HepG2 (cell line): ENCODE measurements at regions not wholly inside any gene's neighbourhood (a gene's known extent, or its start where the extent isn't known, plus 50 kb on each side); places are given as distances from the start of the nearest gene placed in this dataset.

Experiments
- ATAC-seq: fragments of 200-7000 bp; cut with Tn5 transposase; 3 replicates; pipeline ENCODE4 v1.9.1; 2020; ENCODE audit warnings: mild to moderate bottlenecking, moderate library complexity
- BruUV-seq: library from RNA; stranded (reverse); fragments of 400-500 nt; replicated peaks from 2 replicates; lab custom pipeline; 2021; lab: Mats Ljungman, UMichigan
- CTCF ChIA-PET: fragments of 300-600 bp; formaldehyde crosslinking; extraction: SDS; loops from one replicate; lab custom pipeline; 2021; ENCODE audit warnings: low total read pairs, inconsistent platforms, low intra/inter-chr PET ratio; lab: Yijun Ruan, JAX
- POLR2A ChIA-PET: fragments of 350-600 bp; sonication (Branson Sonifier 250); formaldehyde crosslinking; loops from one replicate; lab custom pipeline; 2020; ENCODE audit warnings: antibody characterized with exemption, inconsistent platforms; lab: Yijun Ruan, JAX
- DNase-seq: peaks from one replicate; pipeline ENCODE4 v3.0.0-alpha.2; 2015; ENCODE audit warnings: low spot score
- FAIRE-seq: peaks from 3 replicates; lab custom pipeline; 2011; peaks lifted over from hg19 to GRCh38; lab: Jason Lieb, UNC
- H2AFZ ChIP-seq: one replicate; pipeline ENCODE4 v1.6.1; 2011; ENCODE audit warnings: low read length, inconsistent platforms
- H3K27ac ChIP-seq: fragments of 300-600 bp; 3 replicates; pipeline ENCODE4 v1.8.0; 2011; ENCODE audit warnings: mixed run types, mild to moderate bottlenecking, mixed read lengths, low read length, inconsistent platforms; ENCODE audit not compliant: insufficient read depth; ENCODE audit errors: extremely low read length
- H3K27me3 ChIP-seq, 2 experiments: fragments of 200-600 bp in 1 of 2; 2 replicates in 1 of 2; 3 replicates in 1 of 2; pipeline versions ENCODE4 v1.6.0 to v1.8.0; 2011; ENCODE audit warnings: low read length in 2 of 2, mild to moderate bottlenecking in 2 of 2, moderate library complexity in 2 of 2, inconsistent platforms in 1 of 2; ENCODE audit not compliant: insufficient read depth in 2 of 2, control insufficient read depth in 1 of 2
- H3K36me3 ChIP-seq, 2 experiments: fragments of 200-600 bp in 1 of 2; replicated peaks in 1 of 2; 2 replicates in 1 of 2; 3 replicates in 1 of 2; pipeline versions ENCODE4 v1.5.1 to v1.8.0; 2011; ENCODE audit warnings: low read length in 2 of 2, inconsistent platforms in 1 of 2; ENCODE audit not compliant: insufficient read depth in 2 of 2, control insufficient read depth in 1 of 2
- H3K4me1 ChIP-seq: 2 replicates; pipeline ENCODE4 v1.5.1; 2012; ENCODE audit warnings: low read length, inconsistent platforms; ENCODE audit not compliant: insufficient read depth
- H3K4me2 ChIP-seq: 2 replicates; pipeline ENCODE4 v1.6.0; 2011; ENCODE audit warnings: low read depth, low read length, inconsistent platforms
- H3K4me3 ChIP-seq, 3 experiments: fragments of 200-600 bp in 1 of 3; sonication (generic), shearing (Covaris generic) in 1 of 3; replicated peaks in 1 of 3; 2 replicates each; pipeline ENCODE4 v1.5.1; 2011 to 2016; ENCODE audit warnings: low read length in 3 of 3, inconsistent platforms in 2 of 3, low read depth in 2 of 3, mild to moderate bottlenecking in 2 of 3, control low read depth in 1 of 3, mixed read lengths in 1 of 3; ENCODE audit not compliant: insufficient read depth in 1 of 3
- H3K79me2 ChIP-seq: one replicate; pipeline ENCODE4 v1.6.1; 2011; ENCODE audit warnings: low read length, inconsistent platforms; ENCODE audit not compliant: insufficient read depth
- H3K9ac ChIP-seq: 2 replicates; pipeline ENCODE4 v1.6.0; 2011; ENCODE audit warnings: mild to moderate bottlenecking, low read depth, low read length, inconsistent platforms; ENCODE audit not compliant: insufficient read depth
- H3K9me3 ChIP-seq: 2 replicates; pipeline ENCODE4 v1.5.1; 2012; ENCODE audit warnings: mild to moderate bottlenecking, low read length
- H4K20me1 ChIP-seq: 2 replicates; pipeline ENCODE4 v1.6.0; 2011; ENCODE audit warnings: inconsistent platforms, mild to moderate bottlenecking, low read length, moderate library complexity; ENCODE audit not compliant: insufficient read depth
- IRX3 ChIP-seq: sonication (generic); formaldehyde crosslinking; IDR thresholded peaks from 2 replicates; pipeline ENCODE4 v1.8.1; 2023; ENCODE audit warnings: mild to moderate bottlenecking, low read depth, missing genetic modification reagents, borderline replicate concordance
- KDM5A ChIP-seq: fragments of 200-600 bp; sonication (generic); IDR thresholded peaks from 2 replicates; pipeline ENCODE4 v1.7.0; 2018; ENCODE audit warnings: antibody characterized with exemption, mild to moderate bottlenecking, low read length, borderline replicate concordance
- MBNL3 ChIP-seq: fragments of 250-450 bp; sonication (Bioruptor Pico); conservative IDR thresholded peaks from 2 replicates; pipeline ENCODE4 v1.8.0; 2022; ENCODE audit warnings: mild to moderate bottlenecking, inconsistent platforms
- MTF1 ChIP-seq: sonication (generic); formaldehyde crosslinking; IDR thresholded peaks from 2 replicates; pipeline ENCODE4 v1.5.0; 2020; ENCODE audit warnings: missing genetic modification reagents
- POLR2AphosphoS5 ChIP-seq: IDR thresholded peaks from 2 replicates; pipeline ENCODE4 v1.6.1; 2012; ENCODE audit warnings: low read depth, low read length
- RBFOX2 ChIP-seq: fragments of 200-400 bp; formaldehyde crosslinking; IDR thresholded peaks from 2 replicates; pipeline ENCODE4 v1.6.1; 2017; ENCODE audit warnings: low read depth, mild to moderate bottlenecking, low read length
- RFX1 ChIP-seq: fragments of 450-650 bp; IDR thresholded peaks from 2 replicates; pipeline ENCODE4 v1.6.1; 2017
- SMARCE1 ChIP-seq: fragments of 450-650 bp; IDR thresholded peaks from 2 replicates; pipeline ENCODE4 v1.6.1; 2017; ENCODE audit warnings: borderline replicate concordance
- SNAI1 ChIP-seq: sonication (generic); formaldehyde crosslinking; IDR thresholded peaks from 2 replicates; pipeline ENCODE4 v1.5.0; 2020; ENCODE audit warnings: mild to moderate bottlenecking, missing genetic modification reagents, borderline replicate concordance
- TAF1 ChIP-seq: sonication (generic); formaldehyde crosslinking; IDR thresholded peaks from 2 replicates; pipeline ENCODE4 v1.4.0; 2020; ENCODE audit warnings: missing genetic modification reagents
- TFDP2 ChIP-seq: sonication (generic); formaldehyde crosslinking; IDR thresholded peaks from 2 replicates; pipeline ENCODE4 v1.4.0; 2020; ENCODE audit warnings: missing genetic modification reagents
- ZBTB42 ChIP-seq: sonication (generic); formaldehyde crosslinking; IDR thresholded peaks from 2 replicates; pipeline ENCODE4 v1.5.0; 2020; ENCODE audit warnings: mild to moderate bottlenecking, missing genetic modification reagents
- ZNF235 ChIP-seq: sonication (generic); formaldehyde crosslinking; IDR thresholded peaks from 2 replicates; pipeline ENCODE4 v1.8.1; 2023; ENCODE audit warnings: mild to moderate bottlenecking, missing genetic modification reagents, borderline replicate concordance
- ZNF382 ChIP-seq: sonication (generic); formaldehyde crosslinking; IDR thresholded peaks from 2 replicates; pipeline ENCODE4 v1.5.0; 2020; ENCODE audit warnings: missing genetic modification reagents, mild to moderate bottlenecking, borderline replicate concordance
- ZNF546 ChIP-seq: sonication (generic); formaldehyde crosslinking; conservative IDR thresholded peaks from 2 replicates; pipeline ENCODE4 v1.8.1; 2023; ENCODE audit warnings: mild to moderate bottlenecking, missing genetic modification reagents
- ZSCAN29 ChIP-seq: sonication (generic); formaldehyde crosslinking; conservative IDR thresholded peaks from 2 replicates; pipeline ENCODE4 v1.4.0; 2020; ENCODE audit warnings: mild to moderate bottlenecking, missing genetic modification reagents
- WGBS: methylation state at CpG from one replicate; pipeline ENCODE4 v1.1.6; 2017; ENCODE audit warnings: low lambda C conversion rate; 5-methylcytosine and 5-hydroxymethylcytosine counted together
- in situ Hi-C: cut with HindIII; loops from 2 replicates; pipeline ENCODE4 v1.10.0; 2017; ENCODE audit warnings: low pct_unique_long_range_greater_than_20kb; ENCODE audit not compliant: extremely low pct_ligation_motif_present
- intact Hi-C: fragments of 100-400 bp; cut with micrococcal nuclease; formaldehyde crosslinking; loops from one replicate; pipeline ENCODE4 v1.10.0; 2022; ENCODE audit not compliant: unreplicated experiment
- TF ChIP-seq, protein P1 (sequence below): sonication (generic); formaldehyde crosslinking; IDR thresholded peaks from 2 replicates; pipeline ENCODE4 v1.5.1; 2020; ENCODE audit warnings: mild to moderate bottlenecking, missing genetic modification reagents, borderline replicate concordance

- in situ Hi-C loops (no loop called here), intact Hi-C loops (no loop called here)
- Histone ChIP-seq H3K4me1 (no peaks in the 10 kb centered on the region), H2AFZ (no peak overlapping the region), H3K9me3 (no peaks in the 10 kb centered on the region), H3K79me2 (no peaks in the 10 kb centered on the region), H3K36me3 (no peaks in the 10 kb centered on the region), H3K27me3 (peaks cover 0 to 1% of the 10 kb centered on the region in 2 experiments; a peak in 2 of 5 replicates), H3K4me2 (no peak overlapping the region), H3K9ac (no peak overlapping the region), H4K20me1 (no peaks in the 10 kb centered on the region), H3K27ac (no peak overlapping the region), H3K4me3 (no peak overlapping the region)
- no peak for DNase-seq
- TF ChIP-seq KDM5A (no peak), IRX3 (CRISPR knock-in tag) (no peak), SNAI1 (no peak), ZNF235 (no peak), RFX1 (no peak)
- ATAC-seq: no peak
- ChIA-PET CTCF (no interaction called here), POLR2A (no interaction called here)
- no TSS peak for BruUV-seq
- FAIRE-seq: no peak
- WGBS: 41% methylated on average over 6 of the region's 6 CpGs
These were observed 213.1 kb upstream of the SGCG start for GRCh38 chr13:22967669-22968068.

DNA sequence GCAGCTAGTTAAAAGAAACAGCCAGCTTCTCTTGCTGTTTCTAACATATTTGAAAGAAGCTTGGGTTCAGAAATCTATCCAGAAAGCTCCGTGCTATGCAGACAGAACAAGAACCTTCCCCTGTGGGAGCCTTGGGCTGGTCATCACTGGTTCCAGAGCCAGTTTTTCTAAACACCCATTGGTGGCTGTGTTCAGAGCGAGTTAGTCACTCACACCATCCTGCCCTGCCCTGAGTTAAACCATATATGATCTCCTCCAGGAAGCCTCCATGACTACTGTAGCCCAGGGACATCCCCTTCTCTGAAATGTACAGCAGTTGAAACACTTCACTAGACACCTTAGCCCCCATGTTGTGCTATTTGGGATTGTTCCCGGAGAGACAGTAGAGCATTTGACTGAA, 200.8 kb upstream of the SGCG start:
- intact Hi-C loops: no loop called here

More for the DNA sequence above, 200.8 kb upstream of the SGCG start:
- FAIRE-seq (no peak), DNase-seq (no peak), ATAC-seq (no peak)
- no TSS peak for BruUV-seq
- Histone ChIP-seq H3K9me3 (peaks cover 12% of the 10 kb centered on the region), H3K36me3 (no peaks in the 10 kb centered on the region), H3K27me3 (peaks cover 0 to 5% of the 10 kb centered on the region in 2 experiments; a peak in 1 of 5 replicates), H3K79me2 (no peaks in the 10 kb centered on the region), H4K20me1 (no peaks in the 10 kb centered on the region), H3K4me2 (no peak overlapping the region), H3K27ac (no peak overlapping the region), H3K9ac (no peak overlapping the region), H2AFZ (no peak overlapping the region), H3K4me3 (no peak overlapping the region), H3K4me1 (no peaks in the 10 kb centered on the region)
- CTCF ChIA-PET: no interaction called here
- POLR2A ChIA-PET: no interaction called here
- WGBS: 29% methylated on average over 3 of the region's 3 CpGs
- in situ Hi-C loops: no loop called here
- TF ChIP-seq, protein P1, sequence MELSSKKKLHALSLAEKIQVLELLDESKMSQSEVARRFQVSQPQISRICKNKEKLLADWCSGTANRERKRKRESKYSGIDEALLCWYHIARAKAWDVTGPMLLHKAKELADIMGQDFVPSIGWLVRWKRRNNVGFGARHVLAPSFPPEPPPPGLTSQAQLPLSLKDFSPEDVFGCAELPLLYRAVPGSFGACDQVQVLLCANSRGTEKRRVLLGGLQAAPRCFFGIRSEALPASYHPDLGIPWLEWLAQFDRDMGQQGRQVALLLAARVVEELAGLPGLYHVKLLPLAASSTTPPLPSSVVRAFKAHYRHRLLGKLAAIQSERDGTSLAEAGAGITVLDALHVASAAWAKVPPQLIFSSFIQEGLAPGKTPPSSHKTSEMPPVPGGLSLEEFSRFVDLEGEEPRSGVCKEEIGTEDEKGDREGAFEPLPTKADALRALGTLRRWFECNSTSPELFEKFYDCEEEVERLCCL (CRISPR knock-in tag): no peak
- TF ChIP-seq ZSCAN29 (CRISPR knock-in tag) (no peak), TAF1 (no peak), TFDP2 (CRISPR knock-in tag) (no peak), ZBTB42 (CRISPR knock-in tag) (no peak), MTF1 (CRISPR knock-in tag) (no peak), POLR2AphosphoS5 (no peak), SMARCE1 (no peak), ZNF546 (no peak), ZNF382 (CRISPR knock-in tag) (no peak), RBFOX2 (no peak), MBNL3 (CRISPR knock-in tag) (no peak)
